ENCODE measurements at regions not wholly inside any gene's neighbourhood (a gene's known extent, or its start where the extent isn't known, plus 50 kb on each side); places are given as distances from the start of the nearest gene placed in this dataset.

DNA sequence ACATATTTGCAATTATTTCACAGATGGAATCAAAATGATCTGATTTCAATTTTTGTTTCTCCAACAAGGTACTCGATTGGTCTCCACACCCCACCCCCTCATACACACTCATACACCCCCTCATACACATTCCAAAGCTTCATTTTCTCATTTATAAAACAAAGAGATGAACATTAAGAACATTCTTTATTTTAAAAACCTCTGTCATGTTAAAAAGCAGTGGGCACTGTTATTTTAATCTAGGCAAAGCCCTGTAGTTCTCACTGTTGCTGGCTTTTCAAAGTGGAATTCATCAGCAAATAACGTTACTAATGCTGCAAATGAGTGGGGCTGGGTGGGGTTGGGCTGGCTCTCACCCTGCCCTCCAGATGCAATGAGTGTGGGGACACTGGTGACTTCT lies 289.6 kb upstream of the ASIC2 start:
- no peaks in the 10 kb centered on the region for H3K4me1 ChIP-seq
- H3K36me3 ChIP-seq: no peaks in the 10 kb centered on the region
- H3K27ac ChIP-seq: no peak overlapping the region
- no peak for ATAC-seq
- no peaks in the 10 kb centered on the region for H3K9me3 ChIP-seq
- intact Hi-C loops (cut with DNase I): no loop called here
- no peak for DNase-seq
- H3K4me3 ChIP-seq: no peak overlapping the region
- WGBS, 4 donors: 45 to 73% (median 65%) methylated on average over 2 of the region's 2 CpGs
- peaks cover 0 to 14% (median 0%) of the 10 kb centered on the region in 9 donors for H3K27me3 ChIP-seq
- TF ChIP-seq CTCF (IDR thresholded peaks at IDR 0.05) (no peak), POLR2A (IDR thresholded peaks at IDR 0.05) (no peak)

DNA sequence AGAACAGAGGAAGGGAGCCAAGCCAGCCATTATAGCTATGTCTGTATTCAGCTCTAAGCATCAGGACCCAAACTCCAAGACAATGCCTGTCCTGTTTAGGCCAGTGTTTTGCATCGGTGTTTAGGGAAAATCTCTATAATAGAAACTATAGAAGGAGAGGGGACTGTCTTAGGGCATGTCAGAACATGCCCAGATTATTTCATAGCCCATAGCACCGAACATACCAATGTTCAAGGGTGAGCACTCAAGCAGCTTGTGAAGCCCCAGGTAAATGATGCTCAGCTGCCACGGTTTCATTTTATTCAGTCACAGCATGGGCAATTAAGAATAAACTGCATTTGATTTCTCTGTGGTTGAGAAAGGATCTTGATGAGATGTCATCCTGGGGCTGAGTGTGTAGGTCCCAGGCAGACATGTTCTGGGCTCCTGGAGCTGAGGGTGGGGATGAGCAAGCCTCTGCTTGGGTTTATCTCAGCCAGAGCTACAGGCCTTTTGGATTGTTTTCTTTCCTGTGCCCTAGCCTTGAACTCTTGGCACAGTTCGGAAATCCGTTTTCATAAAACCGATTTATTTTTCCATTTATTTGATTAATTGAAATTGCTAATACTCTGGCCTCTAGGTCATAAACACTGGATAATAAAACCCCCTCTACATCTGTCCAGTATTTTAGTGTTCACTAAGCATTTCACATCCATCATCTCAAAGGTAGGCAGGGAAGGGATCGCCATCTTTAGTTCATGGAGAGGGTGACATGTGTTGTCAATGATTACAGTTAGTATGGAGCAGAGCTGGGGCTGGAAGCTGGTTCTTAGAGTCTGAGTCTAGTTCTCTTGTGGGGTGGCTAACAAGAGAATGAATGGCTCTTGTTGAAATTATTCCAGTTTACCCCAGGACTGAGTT lies 290.7 kb upstream of the ASIC2 start:
- DNase-seq (no peak), ATAC-seq (no peak)
- no peaks in the 10 kb centered on the region for H3K9me3 ChIP-seq
- TF ChIP-seq POLR2A (IDR thresholded peaks at IDR 0.05) (no peak), CTCF (IDR thresholded peaks at IDR 0.05) (no peak)
- peaks cover 0 to 10% (median 0%) of the 10 kb centered on the region in 9 donors for H3K27me3 ChIP-seq
- no peak overlapping the region for H3K4me3 ChIP-seq
- H3K27ac ChIP-seq: no peak overlapping the region
- H3K36me3 ChIP-seq: no peaks in the 10 kb centered on the region
- intact Hi-C loops (cut with DNase I): no loop called here
- no peaks in the 10 kb centered on the region for H3K4me1 ChIP-seq
- WGBS, 4 donors: 80 to 85% (median 82%) methylated on average over 7 of the region's 7 CpGs

GRCh38 chr17:33593991-33594390 lies 300.9 kb upstream of the ASIC2 start:
- Histone ChIP-seq H3K36me3 (no peaks in the 10 kb centered on the region), H3K9me3 (no peaks in the 10 kb centered on the region), H3K27ac (no peak overlapping the region), H3K4me1 (no peaks in the 10 kb centered on the region), H3K4me3 (no peak overlapping the region), H3K27me3 (peaks cover 0 to 7% (median 0%) of the 10 kb centered on the region in 9 donors)
- DNase-seq (no peak), ATAC-seq (no peak)
- intact Hi-C loops (cut with DNase I): no loop called here
- WGBS, 4 donors: 69 to 73% (median 70%) methylated on average over 4 of the region's 4 CpGs
- no peak for TF ChIP-seq CTCF (IDR thresholded peaks at IDR 0.05)
- TF ChIP-seq POLR2A (IDR thresholded peaks at IDR 0.05): no peak

GRCh38 chr17:33595828-33596227 lies 302.7 kb upstream of the ASIC2 start:
- no peak overlapping the region for H3K4me3 ChIP-seq
- H3K9me3 ChIP-seq: no peaks in the 10 kb centered on the region
- WGBS, 4 donors: 19 to 31% (median 23%) methylated on average over 2 of the region's 2 CpGs
- H3K36me3 ChIP-seq: no peaks in the 10 kb centered on the region
- H3K27ac ChIP-seq: no peak overlapping the region
- DNase-seq: no peak
- TF ChIP-seq CTCF (IDR thresholded peaks at IDR 0.05) (no peak), POLR2A (IDR thresholded peaks at IDR 0.05) (no peak)
- no peaks in the 10 kb centered on the region for H3K4me1 ChIP-seq
- H3K27me3 ChIP-seq: peaks cover 0 to 5% (median 0%) of the 10 kb centered on the region in 9 donors
- intact Hi-C loops (cut with DNase I): no loop called here
- ATAC-seq: no peak

Measured in heart left ventricle (tissue), 16 donors.